K562 (cell line): ENCODE measurements at regions not wholly inside any gene's neighbourhood (a gene's known extent, or its start where the extent isn't known, plus 50 kb on each side); places are given as distances from the start of the nearest gene placed in this dataset.

Experiments
- ARNT ChIP-seq, 2 experiments: fragments of 450-650 bp; IDR thresholded peaks; 2 replicates each; pipeline ENCODE4 v1.6.1; 2016; ENCODE audit warnings: mild to moderate bottlenecking in 1 of 2
- CREB1 ChIP-seq, 2 experiments: sonication (generic) in 1 of 2; formaldehyde crosslinking in 1 of 2; IDR thresholded peaks; 2 replicates each; pipeline versions ENCODE4 v1.6.1 to v1.8.0; 2012 to 2022; ENCODE audit warnings: inconsistent platforms in 1 of 2, mild to moderate bottlenecking in 1 of 2, missing genetic modification reagents in 1 of 2, moderate library complexity in 1 of 2
- E2F8 ChIP-seq: fragments of 450-650 bp; IDR thresholded peaks from 2 replicates; pipeline ENCODE4 v1.7.1; 2018; ENCODE audit warnings: mild to moderate bottlenecking, low read depth; ENCODE audit not compliant: partially characterized antibody
- FIP1L1 ChIP-seq: fragments of 200-400 bp; formaldehyde crosslinking; IDR thresholded peaks from 2 replicates; pipeline ENCODE4 v1.6.1; 2018; ENCODE audit warnings: mild to moderate bottlenecking, low read depth, low read length; ENCODE audit not compliant: poor library complexity, severe bottlenecking
- FOXP1 ChIP-seq: sonication (generic); formaldehyde crosslinking; IDR thresholded peaks from 2 replicates; pipeline ENCODE4 v1.8.0; 2022; ENCODE audit warnings: mild to moderate bottlenecking, missing genetic modification reagents
- KDM1A ChIP-seq, 2 experiments: fragments of 450-650 bp; IDR thresholded peaks; 2 replicates each; pipeline ENCODE4 v1.6.1; 2016; ENCODE audit warnings: mild to moderate bottlenecking in 2 of 2
- KDM2B ChIP-seq: fragments of 250-450 bp; sonication (Bioruptor Pico); IDR thresholded peaks from 2 replicates; pipeline ENCODE4 v1.8.0; 2021; ENCODE audit warnings: mild to moderate bottlenecking, moderate library complexity
- MAX ChIP-seq: sonication (generic); formaldehyde crosslinking; IDR thresholded peaks from 2 replicates; pipeline ENCODE4 v1.9.0; 2022; ENCODE audit warnings: mild to moderate bottlenecking, missing genetic modification reagents
- MECOM ChIP-seq: fragments of 250-450 bp; sonication (Bioruptor Pico); IDR thresholded peaks from 2 replicates; pipeline ENCODE4 v1.8.0; 2022; ENCODE audit warnings: inconsistent platforms
- PHF8 ChIP-seq: fragments of 200-600 bp; sonication (generic); IDR thresholded peaks from 2 replicates; pipeline ENCODE4 v1.6.1; 2012; ENCODE audit warnings: mixed run types, mild to moderate bottlenecking, inconsistent platforms, low read length, moderate library complexity, borderline replicate concordance
- ZEB2 ChIP-seq: fragments of 450-650 bp; IDR thresholded peaks from 2 replicates; pipeline ENCODE4 v1.6.1; 2016
- ZKSCAN1 ChIP-seq: fragments of 150-350 bp; IDR thresholded peaks from 2 replicates; pipeline ENCODE4 v1.6.1; 2016; ENCODE audit warnings: low read depth, low read length
- ZNF121 ChIP-seq: sonication (generic); formaldehyde crosslinking; conservative IDR thresholded peaks from 2 replicates; pipeline ENCODE4 v1.8.0; 2022; ENCODE audit warnings: missing genetic modification reagents

GRCh38 chr4:101599620-101600019, 190.9 kb upstream of the BANK1 start:
- no peak for TF ChIP-seq PHF8
- no peak for TF ChIP-seq CREB1 (IDR thresholded peaks at IDR 0.05)
- TF ChIP-seq CREB1 (CRISPR knock-in tag; IDR thresholded peaks at IDR 0.05), result no peak
- TF ChIP-seq KDM2B (CRISPR knock-in tag), result no peak
- no peak for TF ChIP-seq FIP1L1
- no peak for TF ChIP-seq ZKSCAN1
- TF ChIP-seq MAX (CRISPR knock-in tag), result no peak
- no peak for TF ChIP-seq ZEB2
- no peak for TF ChIP-seq FOXP1 (CRISPR knock-in tag)
- TF ChIP-seq ZNF121 (CRISPR knock-in tag), result no peak
- TF ChIP-seq ARNT (IDR thresholded peaks at IDR 0.05), result no peak
- no peak for TF ChIP-seq MECOM
- TF ChIP-seq KDM1A (IDR thresholded peaks at IDR 0.05), result no peak
- no peak for TF ChIP-seq E2F8
